Trophoblast cell (in vitro differentiated cells and primary cell): ENCODE measurements at regions not wholly inside any gene's neighbourhood (a gene's known extent, or its start where the extent isn't known, plus 50 kb on each side); places are given as distances from the start of the nearest gene placed in this dataset.

ENCODE experiments used
- DNase-seq, 2 donors: peaks; one replicate each; pipeline ENCODE4 v3.0.0-alpha.2; 2016
- H2AFZ ChIP-seq: 2 replicates; pipeline ENCODE4 v1.6.1; 2013; ENCODE audit warnings: low read length, moderate library complexity, mild to moderate bottlenecking; ENCODE audit not compliant: insufficient read depth, poor library complexity
- H2AK5ac ChIP-seq: 2 replicates; pipeline ENCODE4 v1.6.1; 2013; ENCODE audit warnings: mild to moderate bottlenecking, low read length
- H2BK120ac ChIP-seq: 2 replicates; pipeline ENCODE4 v1.6.1; 2013; ENCODE audit warnings: low read length, mild to moderate bottlenecking, moderate library complexity; ENCODE audit not compliant: insufficient read depth, poor library complexity
- H2BK12ac ChIP-seq: 2 replicates; pipeline ENCODE4 v1.6.1; 2013; ENCODE audit warnings: mild to moderate bottlenecking, low read length, moderate library complexity
- H2BK5ac ChIP-seq: 2 replicates; pipeline ENCODE4 v1.6.1; 2013; ENCODE audit warnings: low read length, low read depth, moderate library complexity, mild to moderate bottlenecking; ENCODE audit not compliant: poor library complexity
- H3K14ac ChIP-seq: 2 replicates; pipeline ENCODE4 v1.6.1; 2013; ENCODE audit warnings: mild to moderate bottlenecking, low read length
- H3K18ac ChIP-seq: 2 replicates; pipeline ENCODE4 v1.6.1; 2013; ENCODE audit warnings: mild to moderate bottlenecking, low read length
- H3K23ac ChIP-seq: 2 replicates; pipeline ENCODE4 v1.6.1; 2013; ENCODE audit warnings: low read length
- H3K27ac ChIP-seq: 2 replicates; pipeline ENCODE4 v1.5.1; 2013; ENCODE audit warnings: low read depth, mild to moderate bottlenecking, inconsistent platforms, low read length, moderate library complexity
- H3K27me3 ChIP-seq: 2 replicates; pipeline ENCODE4 v1.6.1; 2013; ENCODE audit warnings: inconsistent platforms, mild to moderate bottlenecking, low read length, moderate library complexity; ENCODE audit not compliant: insufficient read depth
- H3K36me3 ChIP-seq, 2 experiments: 1 replicate in 1 of 2; 2 replicates in 1 of 2; pipeline ENCODE4 v1.6.1; 2013; ENCODE audit warnings: low read length in 2 of 2, mild to moderate bottlenecking in 2 of 2, moderate library complexity in 1 of 2; ENCODE audit not compliant: insufficient read depth in 2 of 2, control insufficient read depth in 1 of 2
- H3K4ac ChIP-seq: 2 replicates; pipeline ENCODE4 v1.6.1; 2013; ENCODE audit warnings: low read depth, mild to moderate bottlenecking, low read length, moderate library complexity
- H3K4me1 ChIP-seq, 2 experiments: 1 replicate in 1 of 2; 2 replicates in 1 of 2; pipeline ENCODE4 v1.6.1; 2013; ENCODE audit warnings: low read length in 2 of 2, mild to moderate bottlenecking in 2 of 2, moderate library complexity in 1 of 2; ENCODE audit not compliant: insufficient read depth in 2 of 2, control insufficient read depth in 1 of 2
- H3K4me2 ChIP-seq: 2 replicates; pipeline ENCODE4 v1.6.1; 2013; ENCODE audit warnings: inconsistent platforms, mild to moderate bottlenecking, low read length, moderate library complexity
- H3K4me3 ChIP-seq: 2 replicates; pipeline ENCODE4 v1.5.1; 2013; ENCODE audit warnings: mild to moderate bottlenecking, low read depth, low read length, inconsistent platforms
- H3K79me1 ChIP-seq: one replicate; pipeline ENCODE4 v1.6.1; 2013; ENCODE audit warnings: low read length
- H3K79me2 ChIP-seq: 2 replicates; pipeline ENCODE4 v1.6.1; 2013; ENCODE audit warnings: low read length, mild to moderate bottlenecking; ENCODE audit not compliant: control insufficient read depth, insufficient read depth, poor library complexity
- H3K9ac ChIP-seq: 2 replicates; pipeline ENCODE4 v1.6.1; 2013; ENCODE audit warnings: mild to moderate bottlenecking, low read length
- H3K9me3 ChIP-seq: 2 replicates; pipeline ENCODE4 v1.6.1; 2013; ENCODE audit warnings: low read depth, mild to moderate bottlenecking, control low read depth, inconsistent platforms, low read length; ENCODE audit not compliant: insufficient read depth
- H4K12ac ChIP-seq: 2 replicates; pipeline ENCODE4 v1.6.1; 2013; ENCODE audit warnings: low read depth, mild to moderate bottlenecking, low read length, moderate library complexity
- H4K8ac ChIP-seq: 2 replicates; pipeline ENCODE4 v1.6.1; 2013; ENCODE audit warnings: low read depth, mild to moderate bottlenecking, low read length, moderate library complexity
- H4K91ac ChIP-seq: one replicate; pipeline ENCODE4 v1.6.1; 2013; ENCODE audit warnings: low read depth, mild to moderate bottlenecking, low read length, moderate library complexity
- WGBS: extraction: QIAGEN DNeasy Blood & Tissue Kit; methylation state at CpG from one replicate; pipeline ENCODE4 v1.1.7; 2013; ENCODE audit warnings: missing lambda C conversion rate; ENCODE audit not compliant: insufficient read length, insufficient coverage; ENCODE audit errors: extremely low coverage; 5-methylcytosine and 5-hydroxymethylcytosine counted together

DNA sequence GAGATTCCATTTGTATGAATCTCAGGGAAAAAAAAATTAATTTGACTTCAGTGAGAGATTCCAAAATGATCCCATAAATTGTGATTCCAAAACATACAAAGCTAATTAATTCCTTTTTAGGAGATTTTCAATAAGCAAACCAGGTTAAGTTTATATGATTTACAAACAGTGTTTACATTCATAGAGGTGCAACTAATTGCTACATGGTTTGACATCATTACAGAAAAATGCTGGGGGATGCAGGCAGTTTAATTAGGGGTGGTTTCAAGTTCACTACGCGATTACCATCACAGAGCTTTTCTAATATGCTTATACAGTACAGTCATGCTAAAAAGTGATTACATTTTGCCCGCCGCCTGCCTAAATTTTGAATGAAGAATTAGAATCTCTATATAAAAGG is 143.2 kb upstream of the MGMT start:
- Histone ChIP-seq H4K8ac (no peak overlapping the region), H3K79me1 (no peaks in the 10 kb centered on the region), H3K27ac (no peak overlapping the region), H3K4me3 (no peak overlapping the region), H3K23ac (no peak overlapping the region), H3K14ac (no peak overlapping the region), H3K4ac (no peak overlapping the region), H3K18ac (no peak overlapping the region), H2AFZ (no peak overlapping the region), H3K27me3 (no peaks in the 10 kb centered on the region), H4K12ac (no peak overlapping the region), H3K4me2 (no peak overlapping the region), H4K91ac (no peak overlapping the region), H3K9ac (no peak overlapping the region), H3K36me3 (no peaks in the 10 kb centered on the region), H2BK120ac (no peak overlapping the region), H2AK5ac (no peak overlapping the region), H2BK5ac (no peak overlapping the region), H2BK12ac (no peak overlapping the region), H3K79me2 (no peaks in the 10 kb centered on the region), H3K4me1 (no peaks in the 10 kb centered on the region), H3K9me3 (peaks cover 1% of the 10 kb centered on the region)
- WGBS: no CpG with 5 or more reads among the region's 4 CpGs
- peak; percentile 33 to 63 for DNase-seq

DNA sequence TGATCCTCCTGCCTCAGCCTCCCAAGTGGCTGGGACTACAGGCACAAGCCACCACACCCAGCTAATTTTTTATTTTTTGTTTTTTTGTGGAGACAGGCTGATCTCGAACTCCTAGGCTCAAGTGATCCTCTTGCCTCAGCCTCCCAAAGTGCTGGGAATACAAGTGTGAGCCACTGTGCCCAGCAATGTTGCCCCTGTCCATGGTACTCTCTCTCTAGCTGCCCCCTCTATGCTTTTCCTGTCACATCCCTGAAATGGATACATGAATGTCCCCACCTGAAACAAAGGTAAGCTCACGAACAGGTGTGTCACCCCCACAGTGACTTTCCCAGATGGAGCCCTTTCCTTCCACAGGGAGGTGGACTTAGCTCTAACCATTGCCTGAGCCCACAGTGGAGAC is 141.1 kb upstream of the MGMT start:
- Histone ChIP-seq H3K4me3 (no peak overlapping the region), H2BK5ac (no peak overlapping the region), H3K4me1 (no peaks in the 10 kb centered on the region), H3K14ac (no peak overlapping the region), H3K23ac (no peak overlapping the region), H3K4ac (no peak overlapping the region), H3K27me3 (no peaks in the 10 kb centered on the region), H3K79me2 (no peaks in the 10 kb centered on the region), H3K4me2 (no peak overlapping the region), H3K36me3 (no peaks in the 10 kb centered on the region), H2AK5ac (no peak overlapping the region), H3K9ac (no peak overlapping the region), H3K9me3 (no peaks in the 10 kb centered on the region), H4K91ac (no peak overlapping the region), H3K27ac (no peak overlapping the region), H2AFZ (no peak overlapping the region), H3K79me1 (no peaks in the 10 kb centered on the region), H3K18ac (no peak overlapping the region), H2BK120ac (no peak overlapping the region), H2BK12ac (no peak overlapping the region), H4K12ac (no peak overlapping the region), H4K8ac (no peak overlapping the region)
- no CpG with 5 or more reads among the region's 2 CpGs for WGBS
- DNase-seq: no peak

GRCh38 chr10:129328546-129328945 is 138.5 kb upstream of the MGMT start:
- DNase-seq: peak; percentile 8 to 60
- Histone ChIP-seq H4K8ac (no peak overlapping the region), H2BK120ac (no peak overlapping the region), H3K4me2 (no peak overlapping the region), H3K27me3 (no peaks in the 10 kb centered on the region), H3K4me3 (no peak overlapping the region), H2AK5ac (no peak overlapping the region), H4K91ac (no peak overlapping the region), H2BK12ac (no peak overlapping the region), H2AFZ (no peak overlapping the region), H3K18ac (no peak overlapping the region), H3K79me2 (no peaks in the 10 kb centered on the region), H3K36me3 (no peaks in the 10 kb centered on the region), H4K12ac (no peak overlapping the region), H2BK5ac (no peak overlapping the region), H3K23ac (no peak overlapping the region), H3K79me1 (no peaks in the 10 kb centered on the region), H3K9me3 (no peaks in the 10 kb centered on the region), H3K4me1 (no peaks in the 10 kb centered on the region), H3K9ac (no peak overlapping the region), H3K4ac (no peak overlapping the region), H3K27ac (no peak overlapping the region), H3K14ac (no peak overlapping the region)
- no CpG with 5 or more reads among the region's 2 CpGs for WGBS

DNA sequence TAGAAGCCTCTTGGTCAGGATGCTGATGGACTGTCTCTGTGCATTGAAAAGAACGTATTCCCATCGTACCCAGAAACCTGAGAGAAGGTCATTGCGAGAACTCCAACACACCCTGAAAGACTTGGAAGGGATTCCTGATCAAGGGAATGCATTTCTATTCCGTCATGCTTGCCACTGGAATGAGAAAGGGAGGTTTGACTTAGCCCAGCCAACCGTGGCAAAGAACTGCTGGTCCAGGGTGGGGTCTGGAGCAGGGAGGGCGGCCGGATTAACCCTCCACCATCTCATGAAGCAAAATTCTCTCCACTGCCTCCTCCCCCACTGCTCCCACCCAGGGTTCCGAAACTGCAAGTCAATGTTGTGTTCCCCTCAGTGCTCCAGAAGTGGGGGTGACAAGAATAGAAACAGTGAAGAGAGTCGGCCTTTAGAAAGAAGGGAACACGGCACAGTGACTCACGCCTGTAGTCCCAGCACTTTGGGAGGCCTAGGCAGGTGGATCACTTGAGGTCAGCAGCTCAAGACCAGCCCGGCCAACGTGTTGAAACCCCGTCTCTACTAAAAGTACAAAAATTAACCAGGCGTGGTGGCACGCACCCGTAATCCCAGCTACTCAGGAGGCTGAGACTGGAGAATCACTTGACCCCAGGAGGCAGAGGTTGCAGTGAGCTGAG is 137.5 kb upstream of the MGMT start:
- Histone ChIP-seq H3K36me3 (no peaks in the 10 kb centered on the region), H3K79me1 (no peaks in the 10 kb centered on the region), H4K91ac (no peak overlapping the region), H3K4ac (no peak overlapping the region), H3K27ac (no peak overlapping the region), H3K27me3 (no peaks in the 10 kb centered on the region), H3K14ac (no peak overlapping the region), H2BK12ac (no peak overlapping the region), H2BK5ac (no peak overlapping the region), H3K18ac (no peak overlapping the region), H3K4me2 (no peak overlapping the region), H4K12ac (no peak overlapping the region), H3K23ac (no peak overlapping the region), H3K4me1 (no peaks in the 10 kb centered on the region), H3K79me2 (no peaks in the 10 kb centered on the region), H4K8ac (no peak overlapping the region), H3K9me3 (no peaks in the 10 kb centered on the region), H2AFZ (no peak overlapping the region), H3K4me3 (no peak overlapping the region), H2BK120ac (no peak overlapping the region), H3K9ac (no peak overlapping the region), H2AK5ac (no peak overlapping the region)
- no peak for DNase-seq
- no CpG with 5 or more reads among the region's 17 CpGs for WGBS
